GM12891 (cell line): ENCODE measurements at regions not wholly inside any gene's neighbourhood (a gene's known extent, or its start where the extent isn't known, plus 50 kb on each side); places are given as distances from the start of the nearest gene placed in this dataset.

Experiments
- PAX5 ChIP-seq: IDR thresholded peaks from 2 replicates; pipeline ENCODE4 v1.6.1; 2011; ENCODE audit warnings: low read length, moderate library complexity, mild to moderate bottlenecking; ENCODE audit not compliant: insufficient read depth, severe bottlenecking
- POLR2A ChIP-seq: IDR thresholded peaks from 2 replicates; pipeline ENCODE4 v1.6.1; 2011; ENCODE audit warnings: low read depth, low read length, control low read depth
- POLR2AphosphoS5 ChIP-seq: IDR thresholded peaks from 2 replicates; pipeline ENCODE4 v1.6.1; 2011; ENCODE audit warnings: low read depth, low read length, control low read depth
- POU2F2 ChIP-seq: IDR thresholded peaks from 2 replicates; pipeline ENCODE4 v1.6.1; 2011; ENCODE audit warnings: low read depth, mild to moderate bottlenecking, control low read depth, low read length, moderate library complexity
- SPI1 ChIP-seq: IDR thresholded peaks from 2 replicates; pipeline ENCODE4 v1.6.1; 2011; ENCODE audit warnings: low read depth, low read length, control low read depth
- TAF1 ChIP-seq: IDR thresholded peaks from 2 replicates; pipeline ENCODE4 v1.6.1; 2011; ENCODE audit warnings: low read depth, low read length, control low read depth

GRCh38 chr4:18953613-18954012, 932.1 kb upstream of the LCORL start:
- TF ChIP-seq POLR2A (no peak), POLR2AphosphoS5 (no peak), SPI1 (no peak), TAF1 (no peak), POU2F2 (no peak), PAX5 (no peak)
